PFSK-1 (cell line): ENCODE measurements at regions not wholly inside any gene's neighbourhood (a gene's known extent, or its start where the extent isn't known, plus 50 kb on each side); places are given as distances from the start of the nearest gene placed in this dataset.

Experiments used
- FOXP2 ChIP-seq: optimal IDR thresholded peaks from 2 replicates; pipeline ENCODE3; 2011; ENCODE audit warnings: borderline replicate concordance, control low read depth, inconsistent platforms; ENCODE audit not compliant: insufficient read depth; ENCODE audit errors: extremely low read length, extremely low read depth
- POLR2AphosphoS5 ChIP-seq: IDR thresholded peaks from 2 replicates; pipeline ENCODE4 v1.6.1; 2012; ENCODE audit warnings: low read depth, mild to moderate bottlenecking, control low read depth, low read length, moderate library complexity
- REST ChIP-seq, 2 experiments: IDR thresholded peaks; 2 replicates each; pipeline versions ENCODE4 v1.6.1 to v1.8.0; 2011 to 2012; ENCODE audit warnings: low read depth in 2 of 2, low read length in 2 of 2, control low read depth in 1 of 2, inconsistent platforms in 1 of 2, mild to moderate bottlenecking in 1 of 2, moderate library complexity in 1 of 2; ENCODE audit not compliant: insufficient read depth in 1 of 2
- SIN3A ChIP-seq: IDR thresholded peaks from 2 replicates; pipeline ENCODE4 v1.6.1; 2012; ENCODE audit warnings: mild to moderate bottlenecking, low read length, moderate library complexity, borderline replicate concordance; ENCODE audit not compliant: insufficient read depth
- TAF1 ChIP-seq: IDR thresholded peaks from 2 replicates; pipeline ENCODE4 v1.6.1; 2012; ENCODE audit warnings: low read length, control low read depth, borderline replicate concordance; ENCODE audit not compliant: insufficient read depth

- no peak for TF ChIP-seq POLR2AphosphoS5
- no peak for TF ChIP-seq TAF1
- TF ChIP-seq REST (IDR thresholded peaks at IDR 0.05; ENCODE audit: insufficient read depth in 1 of 2, low read depth in 2 of 2, low read length in 2 of 2), result no peak
- TF ChIP-seq FOXP2, result no peak
- TF ChIP-seq SIN3A, result no peak
These were observed 305.1 kb upstream of the KCNH8 start for GRCh38 chr3:18843188-18843587.
